ENCODE measurements at regions not wholly inside any gene's neighbourhood (a gene's known extent, or its start where the extent isn't known, plus 50 kb on each side); places are given as distances from the start of the nearest gene placed in this dataset.

DNA sequence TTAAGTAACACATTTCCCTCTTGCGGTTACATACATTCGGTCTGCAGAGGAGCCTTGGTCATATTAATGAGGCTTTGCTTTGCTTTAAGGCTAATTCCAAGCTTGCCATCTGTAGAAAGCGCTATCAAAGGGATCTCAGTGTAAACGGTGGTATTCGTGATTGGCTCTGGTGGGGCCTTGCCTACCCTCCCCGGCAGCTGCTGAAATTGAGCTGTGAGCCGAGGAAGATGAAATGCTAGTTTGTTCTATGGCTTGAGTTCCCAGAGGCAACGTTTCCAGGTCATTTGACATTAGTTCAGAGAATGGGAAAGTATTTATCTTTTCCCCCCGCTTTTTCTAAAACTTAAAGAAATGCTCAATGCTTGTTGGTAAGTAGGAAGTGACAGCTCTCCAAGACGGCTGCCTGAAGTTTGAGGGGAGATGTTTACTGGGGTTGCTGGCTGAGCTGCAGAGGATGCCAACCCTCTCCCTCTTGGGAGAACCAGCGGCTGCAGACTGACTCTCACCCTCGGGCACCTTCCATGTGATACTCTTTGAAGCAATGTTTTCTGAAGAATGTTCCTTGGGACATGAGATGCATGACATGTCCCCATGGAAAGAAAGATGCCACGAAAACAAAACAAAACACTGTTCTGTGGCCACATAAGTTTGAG, 458.7 kb upstream of the EEF2KMT start:
- TF ChIP-seq BACH2 (CRISPR knock-in tag; IDR thresholded peaks at IDR 0.05; ENCODE audit: borderline replicate concordance) (no peak), ZFP3 (CRISPR knock-in tag; IDR thresholded peaks at IDR 0.05) (no peak)
- TF ChIP-seq, protein P1, sequence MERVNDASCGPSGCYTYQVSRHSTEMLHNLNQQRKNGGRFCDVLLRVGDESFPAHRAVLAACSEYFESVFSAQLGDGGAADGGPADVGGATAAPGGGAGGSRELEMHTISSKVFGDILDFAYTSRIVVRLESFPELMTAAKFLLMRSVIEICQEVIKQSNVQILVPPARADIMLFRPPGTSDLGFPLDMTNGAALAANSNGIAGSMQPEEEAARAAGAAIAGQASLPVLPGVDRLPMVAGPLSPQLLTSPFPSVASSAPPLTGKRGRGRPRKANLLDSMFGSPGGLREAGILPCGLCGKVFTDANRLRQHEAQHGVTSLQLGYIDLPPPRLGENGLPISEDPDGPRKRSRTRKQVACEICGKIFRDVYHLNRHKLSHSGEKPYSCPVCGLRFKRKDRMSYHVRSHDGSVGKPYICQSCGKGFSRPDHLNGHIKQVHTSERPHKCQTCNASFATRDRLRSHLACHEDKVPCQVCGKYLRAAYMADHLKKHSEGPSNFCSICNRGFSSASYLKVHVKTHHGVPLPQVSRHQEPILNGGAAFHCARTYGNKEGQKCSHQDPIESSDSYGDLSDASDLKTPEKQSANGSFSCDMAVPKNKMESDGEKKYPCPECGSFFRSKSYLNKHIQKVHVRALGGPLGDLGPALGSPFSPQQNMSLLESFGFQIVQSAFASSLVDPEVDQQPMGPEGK (CRISPR knock-in tag; IDR thresholded peaks at IDR 0.05; ENCODE audit: borderline replicate concordance), result no peak

Measured in SK-N-SH treated with all-trans-retinoic acid at 6 μM for 48 hours (cell line).